Epithelial cell of proximal tubule (primary cell): ENCODE measurements at regions not wholly inside any gene's neighbourhood (a gene's known extent, or its start where the extent isn't known, plus 50 kb on each side); places are given as distances from the start of the nearest gene placed in this dataset.

Source experiments
- DNase-seq: peaks from one replicate; pipeline ENCODE4 v3.0.0-alpha.2; 2011; ENCODE audit warnings: low read depth
- H3K4me3 ChIP-seq: 2 replicates; pipeline ENCODE4 v1.5.1; 2011; ENCODE audit warnings: low read depth, mild to moderate bottlenecking, low read length
- TF ChIP-seq, protein P1 (sequence below): conservative IDR thresholded peaks from 2 replicates; pipeline ENCODE4 v1.5.1; 2012; ENCODE audit warnings: low read depth, mild to moderate bottlenecking, low read length

DNA sequence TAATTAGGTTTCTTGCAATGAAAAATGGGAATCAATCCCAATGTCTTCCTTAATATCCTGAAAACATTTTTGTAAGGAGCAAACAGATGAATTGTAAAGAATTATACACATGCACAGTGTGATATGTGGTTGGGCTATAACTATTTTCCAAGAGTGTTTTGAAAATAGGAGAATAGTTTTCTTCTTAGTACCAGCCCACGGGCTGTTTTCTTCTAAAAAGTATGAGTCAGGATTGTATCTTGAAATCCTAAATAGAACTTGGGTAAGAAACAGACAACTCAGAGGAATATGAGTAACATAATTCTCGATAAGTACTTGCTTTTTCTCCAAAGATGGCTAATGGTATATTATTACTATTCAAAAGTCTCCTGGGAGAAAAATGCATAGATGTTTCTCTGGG is 136.7 kb downstream of the MAGEC2 start:
- H3K4me3 ChIP-seq = no peak overlapping the region
- TF ChIP-seq, protein P1, sequence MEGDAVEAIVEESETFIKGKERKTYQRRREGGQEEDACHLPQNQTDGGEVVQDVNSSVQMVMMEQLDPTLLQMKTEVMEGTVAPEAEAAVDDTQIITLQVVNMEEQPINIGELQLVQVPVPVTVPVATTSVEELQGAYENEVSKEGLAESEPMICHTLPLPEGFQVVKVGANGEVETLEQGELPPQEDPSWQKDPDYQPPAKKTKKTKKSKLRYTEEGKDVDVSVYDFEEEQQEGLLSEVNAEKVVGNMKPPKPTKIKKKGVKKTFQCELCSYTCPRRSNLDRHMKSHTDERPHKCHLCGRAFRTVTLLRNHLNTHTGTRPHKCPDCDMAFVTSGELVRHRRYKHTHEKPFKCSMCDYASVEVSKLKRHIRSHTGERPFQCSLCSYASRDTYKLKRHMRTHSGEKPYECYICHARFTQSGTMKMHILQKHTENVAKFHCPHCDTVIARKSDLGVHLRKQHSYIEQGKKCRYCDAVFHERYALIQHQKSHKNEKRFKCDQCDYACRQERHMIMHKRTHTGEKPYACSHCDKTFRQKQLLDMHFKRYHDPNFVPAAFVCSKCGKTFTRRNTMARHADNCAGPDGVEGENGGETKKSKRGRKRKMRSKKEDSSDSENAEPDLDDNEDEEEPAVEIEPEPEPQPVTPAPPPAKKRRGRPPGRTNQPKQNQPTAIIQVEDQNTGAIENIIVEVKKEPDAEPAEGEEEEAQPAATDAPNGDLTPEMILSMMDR = no peak
- no peak for DNase-seq

DNA sequence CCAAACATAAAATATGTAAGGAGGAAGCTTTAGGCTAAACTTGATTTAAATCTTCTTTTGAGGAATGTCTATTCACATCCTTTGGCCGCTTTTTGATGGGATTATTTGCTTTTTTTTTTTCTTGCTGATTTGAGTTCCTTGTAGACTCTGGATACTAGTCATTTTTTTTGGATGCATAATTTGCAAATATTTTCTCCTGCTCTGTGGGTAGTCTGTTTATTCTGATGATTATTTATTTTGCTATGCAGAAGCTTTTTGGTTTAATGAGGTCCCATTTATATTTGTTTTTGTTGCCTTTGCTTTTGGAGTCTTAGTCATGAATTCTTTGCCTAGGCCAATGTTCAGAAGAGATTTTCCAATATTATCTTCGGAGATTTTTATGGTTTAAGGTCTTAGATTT is 144.9 kb downstream of the MAGEC2 start:
- DNase-seq = no peak
- H3K4me3 ChIP-seq = no peak overlapping the region
- TF ChIP-seq, protein P1 = no peak

DNA sequence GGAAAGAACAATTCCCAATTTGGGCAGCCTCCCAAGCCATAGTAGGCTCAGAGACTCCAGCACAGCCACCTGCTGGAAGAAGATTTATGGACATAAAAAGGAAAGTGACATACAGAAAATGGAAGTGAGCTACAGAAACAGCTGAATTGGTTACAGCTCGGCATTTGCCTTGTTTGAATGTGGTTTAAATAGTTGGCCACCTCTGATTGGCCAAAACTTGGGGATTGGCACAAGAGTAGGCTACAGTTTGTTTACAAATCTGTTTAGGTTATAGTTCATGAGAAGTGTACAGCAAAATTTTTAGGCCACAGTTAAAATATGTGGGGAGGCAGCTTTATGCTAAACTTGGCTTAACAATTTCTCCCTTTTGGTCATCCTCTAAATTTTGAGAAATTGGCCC is 150.4 kb downstream of the MAGEC1 start:
- no peak overlapping the region for H3K4me3 ChIP-seq
- no peak for DNase-seq
- TF ChIP-seq, protein P1 = no peak

DNA sequence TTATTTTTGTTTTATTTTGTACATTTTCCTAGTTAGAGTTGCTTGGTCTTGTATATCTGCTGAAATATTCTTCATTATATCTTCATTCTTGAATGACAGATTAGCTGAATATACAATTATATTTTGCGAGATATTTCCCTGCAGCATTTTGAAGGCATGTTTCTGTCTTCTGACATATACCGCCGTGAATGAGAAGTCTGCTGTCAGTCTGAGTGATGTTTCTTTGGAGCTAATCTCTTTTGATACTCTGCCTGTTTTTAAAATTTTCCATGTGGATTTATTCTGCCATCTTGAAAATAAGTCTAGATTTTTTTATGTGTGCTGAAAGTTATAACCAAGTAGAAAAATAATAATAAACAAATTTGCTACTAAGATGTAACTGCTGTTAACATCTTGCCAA is 148.5 kb downstream of the MAGEC1 start:
- TF ChIP-seq, protein P1 = no peak
- no peak for DNase-seq
- no peak overlapping the region for H3K4me3 ChIP-seq

DNA sequence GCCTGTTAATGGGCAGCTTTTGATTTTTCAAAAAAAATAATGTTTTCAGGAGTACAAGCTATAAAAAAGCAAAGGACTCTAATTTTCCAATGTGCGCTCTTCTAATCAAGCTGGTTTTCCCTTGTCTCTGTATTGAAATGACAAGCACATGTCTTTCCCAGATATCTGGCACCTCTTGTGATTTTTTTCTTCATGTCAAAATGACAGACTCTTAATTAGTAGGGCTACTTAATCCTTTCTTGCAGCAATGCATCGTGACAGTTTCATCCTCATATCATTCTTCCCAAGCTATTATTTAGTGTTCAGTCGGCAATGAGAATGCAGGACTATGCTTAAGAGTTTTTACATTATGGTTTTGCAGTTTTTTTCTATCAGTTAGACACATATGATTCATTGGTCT is 139.5 kb downstream of the MAGEC1 start:
- TF ChIP-seq, protein P1 = no peak
- no peak for DNase-seq
- H3K4me3 ChIP-seq = no peak overlapping the region

DNA sequence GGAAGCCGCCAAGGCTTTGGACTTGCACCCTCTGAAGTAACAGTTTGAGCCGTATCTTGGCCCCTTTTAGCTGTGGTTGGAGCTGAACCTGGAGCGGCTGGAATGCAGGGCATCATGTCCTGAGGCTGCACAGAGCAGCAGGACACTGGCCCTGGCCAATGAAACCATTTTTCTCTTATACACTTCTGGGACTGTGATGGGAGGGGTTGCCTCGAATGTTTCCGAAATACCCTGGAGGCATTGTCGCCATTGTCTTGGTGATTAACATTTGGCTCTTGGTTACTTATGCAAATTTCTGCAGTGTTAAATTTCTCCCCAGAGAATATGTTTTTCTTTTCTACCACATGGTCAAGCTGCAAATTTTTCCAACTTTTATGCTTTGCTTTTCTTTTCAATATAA is 137.2 kb downstream of the MAGEC1 start:
- no peak overlapping the region for H3K4me3 ChIP-seq
- TF ChIP-seq, protein P1 = no peak
- DNase-seq = no peak

DNA sequence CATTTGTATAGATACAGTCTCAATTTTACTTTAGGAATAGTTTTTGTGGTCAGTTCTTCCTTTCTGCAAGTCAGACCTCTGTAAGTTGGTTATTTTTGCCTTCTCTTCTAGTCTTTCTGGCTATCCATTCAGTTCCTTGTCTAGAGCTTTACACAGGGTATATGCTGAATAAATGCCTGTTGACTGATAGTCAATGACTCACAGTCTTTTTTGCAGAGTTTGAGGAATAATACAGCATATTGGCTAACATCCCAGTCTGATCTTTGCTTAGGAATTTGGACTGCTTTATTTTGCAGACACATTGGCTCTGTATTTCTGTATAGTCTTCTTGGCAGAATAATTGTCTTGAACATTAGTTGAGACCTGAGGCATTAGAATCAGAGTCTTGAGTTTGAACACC is 132.4 kb downstream of the MAGEC1 start:
- DNase-seq = no peak
- H3K4me3 ChIP-seq = no peak overlapping the region
- TF ChIP-seq, protein P1 = no peak
